ENCODE measurements at regions not wholly inside any gene's neighbourhood (a gene's known extent, or its start where the extent isn't known, plus 50 kb on each side); places are given as distances from the start of the nearest gene placed in this dataset.

- no peak for TF ChIP-seq YY1 (IDR thresholded peaks at IDR 0.05; ENCODE audit: insufficient read depth, insufficient replicate concordance, low read depth, low read length)
- no peak for TF ChIP-seq ZSCAN21 (CRISPR knock-in tag; IDR thresholded peaks at IDR 0.05; ENCODE audit: borderline replicate concordance)
- TF ChIP-seq FOXA1 (IDR thresholded peaks at IDR 0.05), result no peak
- no peak for TF ChIP-seq FOXA1 (CRISPR knock-in tag; IDR thresholded peaks at IDR 0.05)
- TF ChIP-seq NR2C2 (CRISPR knock-in tag; IDR thresholded peaks at IDR 0.05; ENCODE audit: borderline replicate concordance), result no peak
- no peak for TF ChIP-seq ZZZ3 (CRISPR knock-in tag; IDR thresholded peaks at IDR 0.05; ENCODE audit: borderline replicate concordance)
Measured at GRCh38 chr2:21498016-21498415, 374.2 kb downstream of the TDRD15 start.

Measured in HepG2 (cell line).